ENCODE measurements at regions not wholly inside any gene's neighbourhood (a gene's known extent, or its start where the extent isn't known, plus 50 kb on each side); places are given as distances from the start of the nearest gene placed in this dataset.

- TF ChIP-seq CTCF (IDR thresholded peaks at IDR 0.05) (no peak), POLR2A (IDR thresholded peaks at IDR 0.05) (no peak)
These were observed 289.7 kb upstream of the VSTM2A start for GRCh38 chr7:54252256-54253035.

All from adrenal gland (tissue), 5 donors.